Breast epithelium (tissue), 3 donors: ENCODE measurements at regions not wholly inside any gene's neighbourhood (a gene's known extent, or its start where the extent isn't known, plus 50 kb on each side); places are given as distances from the start of the nearest gene placed in this dataset.

ENCODE experiments used
- CTCF ChIP-seq, 3 donors: fragments of 450-650 bp; IDR thresholded peaks; one replicate each; pipeline ENCODE4 v1.5.1; 2016 to 2017; ENCODE audit warnings: antibody characterized with exemption in 3 of 3, mild to moderate bottlenecking in 3 of 3, moderate library complexity in 3 of 3
- POLR2A ChIP-seq: fragments of 450-650 bp; IDR thresholded peaks from one replicate; pipeline ENCODE4 v1.6.1; 2016; ENCODE audit warnings: antibody characterized with exemption, mild to moderate bottlenecking, moderate library complexity
- POLR2AphosphoS5 ChIP-seq, 3 donors: sonication (generic); formaldehyde crosslinking; IDR thresholded peaks; one replicate each; pipeline ENCODE4 v1.6.1; 2017; ENCODE audit warnings: antibody characterized with exemption in 3 of 3

DNA sequence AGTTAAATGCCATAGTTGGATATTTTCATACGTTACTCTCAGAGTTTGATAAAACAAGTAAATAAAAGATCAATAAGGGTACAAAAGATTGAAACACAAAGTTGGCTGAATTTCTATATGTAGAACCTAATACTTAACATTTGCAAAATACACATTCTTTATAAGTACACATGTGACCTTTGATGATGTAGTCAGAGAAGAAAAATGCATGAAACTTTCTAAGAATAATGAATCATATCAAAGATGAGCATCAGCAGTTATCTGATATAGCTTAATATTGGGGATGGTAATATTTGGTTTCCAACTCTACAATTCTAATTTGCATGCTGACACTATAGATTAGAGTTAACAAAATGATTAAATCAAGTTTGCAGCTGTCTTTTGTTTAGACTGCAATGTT lies 188.0 kb upstream of the TGFBR2 start:
- TF ChIP-seq CTCF (IDR thresholded peaks at IDR 0.05) (no peak), POLR2A (no peak), POLR2AphosphoS5 (IDR thresholded peaks at IDR 0.05) (no peak)
